WTC11 (cell line): ENCODE measurements at regions not wholly inside any gene's neighbourhood (a gene's known extent, or its start where the extent isn't known, plus 50 kb on each side); places are given as distances from the start of the nearest gene placed in this dataset.

ENCODE experiments used
- ATAC-seq: fragments of 200-7000 bp; cut with Tn5 transposase; 2 replicates; pipeline ENCODE4 v1.10.0; 2021; ENCODE audit warnings: mild to moderate bottlenecking, moderate library complexity
- CTCF ChIA-PET: fragments of 300-600 bp; sonication (Branson Sonifier 250); formaldehyde crosslinking; loops from one replicate; lab custom pipeline; 2021; ENCODE audit warnings: antibody characterized with exemption; lab: Charles Lee
- POLR2A ChIA-PET: fragments of 350-600 bp; sonication (Branson Sonifier 250); formaldehyde crosslinking; loops from one replicate; lab custom pipeline; 2021; ENCODE audit warnings: antibody characterized with exemption; lab: Charles Lee
- DNase-seq: peaks from one replicate; pipeline ENCODE4 v3.0.0; 2021; ENCODE audit warnings: low spot score
- H3K27ac Mint-ChIP-seq: 2 replicates; pipeline ENCODE4 v1.8.0; 2021; ENCODE audit warnings: mixed read lengths
- H3K27me3 Mint-ChIP-seq: 2 replicates; pipeline ENCODE4 v1.8.0; 2021; ENCODE audit warnings: low read depth, mild to moderate bottlenecking, moderate library complexity, mixed read lengths
- H3K36me3 Mint-ChIP-seq: 2 replicates; pipeline ENCODE4 v1.8.0; 2021; ENCODE audit warnings: mixed read lengths
- H3K4me1 Mint-ChIP-seq: 2 replicates; pipeline ENCODE4 v1.8.0; 2022; ENCODE audit warnings: mixed read lengths
- H3K4me3 Mint-ChIP-seq: 2 replicates; pipeline ENCODE4 v1.8.0; 2021; ENCODE audit warnings: mild to moderate bottlenecking, moderate library complexity, mixed read lengths
- H3K9me3 Mint-ChIP-seq: 2 replicates; pipeline ENCODE4 v1.8.0; 2021; ENCODE audit warnings: mixed read lengths
- CREM ChIP-seq: sonication (generic); formaldehyde crosslinking; IDR thresholded peaks from 2 replicates; pipeline ENCODE4 v1.8.1; 2022; ENCODE audit warnings: mild to moderate bottlenecking, missing genetic modification reagents, moderate library complexity
- FOXK1 ChIP-seq: sonication (generic); formaldehyde crosslinking; IDR thresholded peaks from 2 replicates; pipeline ENCODE4 v1.8.0; 2022; ENCODE audit warnings: mild to moderate bottlenecking, moderate library complexity, missing genetic modification reagents
- GABPB1 ChIP-seq: sonication (generic); formaldehyde crosslinking; IDR thresholded peaks from 2 replicates; pipeline ENCODE4 v1.8.1; 2023; ENCODE audit warnings: mild to moderate bottlenecking, missing genetic modification reagents
- GRHL2 ChIP-seq: fragments of 250-450 bp; sonication (Bioruptor Pico); IDR thresholded peaks from 2 replicates; pipeline ENCODE4 v1.8.0; 2022; ENCODE audit warnings: mild to moderate bottlenecking, moderate library complexity; ENCODE audit not compliant: insufficient replicate concordance, severe bottlenecking
- GTF2I ChIP-seq: fragments of 250-450 bp; sonication (Bioruptor Pico); conservative IDR thresholded peaks from 2 replicates; pipeline ENCODE4 v1.4.0; 2021; ENCODE audit warnings: mild to moderate bottlenecking
- HMGA2 ChIP-seq: fragments of 250-450 bp; sonication (Bioruptor Pico); IDR thresholded peaks from 2 replicates; pipeline ENCODE4 v1.4.0; 2021; ENCODE audit warnings: mild to moderate bottlenecking, moderate library complexity
- MXD4 ChIP-seq: fragments of 250-450 bp; sonication (Bioruptor Pico); IDR thresholded peaks from 2 replicates; pipeline ENCODE4 v1.8.0; 2021; ENCODE audit warnings: mild to moderate bottlenecking, moderate library complexity, borderline replicate concordance
- NFATC4 ChIP-seq: fragments of 250-450 bp; sonication (Bioruptor Pico); IDR thresholded peaks from 2 replicates; pipeline ENCODE4 v1.9.0; 2021; ENCODE audit warnings: mild to moderate bottlenecking
- SOX15 ChIP-seq: fragments of 250-450 bp; sonication (Bioruptor Pico); IDR thresholded peaks from 2 replicates; pipeline ENCODE4 v1.9.0; 2021; ENCODE audit warnings: mild to moderate bottlenecking
- SP1 ChIP-seq: sonication (generic); formaldehyde crosslinking; conservative IDR thresholded peaks from 2 replicates; pipeline ENCODE4 v1.8.1; 2022; ENCODE audit warnings: missing genetic modification reagents
- ZBTB21 ChIP-seq: sonication (generic); formaldehyde crosslinking; IDR thresholded peaks from 2 replicates; pipeline ENCODE4 v1.8.1; 2023; ENCODE audit warnings: mild to moderate bottlenecking, missing genetic modification reagents, borderline replicate concordance
- ZNF317 ChIP-seq: sonication (generic); formaldehyde crosslinking; IDR thresholded peaks from 2 replicates; pipeline ENCODE4 v1.8.1; 2023; ENCODE audit warnings: low read depth, mild to moderate bottlenecking, moderate library complexity, missing genetic modification reagents, borderline replicate concordance
- ZNF423 ChIP-seq: fragments of 250-450 bp; sonication (Bioruptor Pico); IDR thresholded peaks from 2 replicates; pipeline ENCODE4 v2.1.2; 2022; ENCODE audit warnings: mild to moderate bottlenecking, moderate library complexity
- TF ChIP-seq, protein P1 (sequence below): sonication (generic); formaldehyde crosslinking; IDR thresholded peaks from 2 replicates; pipeline ENCODE4 v1.8.0; 2022; ENCODE audit warnings: mild to moderate bottlenecking, missing genetic modification reagents
- TF ChIP-seq, protein P2 (sequence below): sonication (generic); formaldehyde crosslinking; IDR thresholded peaks from 2 replicates; pipeline ENCODE4 v1.8.1; 2023; ENCODE audit warnings: mild to moderate bottlenecking, missing genetic modification reagents
- TF ChIP-seq, protein P3 (sequence below): sonication (generic); formaldehyde crosslinking; IDR thresholded peaks from 2 replicates; pipeline ENCODE4 v1.8.0; 2023; ENCODE audit warnings: mild to moderate bottlenecking, missing genetic modification reagents
- TF ChIP-seq, protein P4 (sequence below): sonication (generic); formaldehyde crosslinking; IDR thresholded peaks from 2 replicates; pipeline ENCODE4 v1.8.0; 2022; ENCODE audit warnings: mild to moderate bottlenecking, missing genetic modification reagents
- TF ChIP-seq, protein P5 (sequence below): sonication (generic); formaldehyde crosslinking; conservative IDR thresholded peaks from 2 replicates; pipeline ENCODE4 v1.8.1; 2023; ENCODE audit warnings: mild to moderate bottlenecking, low read depth, missing genetic modification reagents, moderate library complexity

DNA sequence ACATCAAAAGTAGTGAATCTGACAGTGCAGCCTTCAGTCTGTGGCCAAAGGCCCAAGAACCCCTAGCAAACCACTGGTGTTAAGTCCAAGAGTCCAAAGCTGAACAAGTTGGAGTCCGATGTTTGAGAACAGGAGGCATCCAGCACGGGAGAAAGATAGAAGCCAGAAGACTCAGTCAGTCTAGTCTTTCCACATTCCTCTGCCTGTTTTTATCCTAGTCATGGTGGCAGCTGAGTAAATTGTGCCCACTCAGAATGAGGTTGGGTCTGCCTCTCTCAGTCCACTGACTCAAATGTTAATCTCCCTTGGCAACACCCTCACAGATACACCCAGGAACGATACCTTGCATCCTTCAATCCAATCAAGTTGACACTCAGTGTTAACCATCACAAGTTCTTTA is 1255.4 kb downstream of the LRFN5 start (continued):
- TF ChIP-seq FOXK1 (CRISPR knock-in tag) (no peak), GTF2I (CRISPR knock-in tag) (no peak)
- TF ChIP-seq, protein P1, sequence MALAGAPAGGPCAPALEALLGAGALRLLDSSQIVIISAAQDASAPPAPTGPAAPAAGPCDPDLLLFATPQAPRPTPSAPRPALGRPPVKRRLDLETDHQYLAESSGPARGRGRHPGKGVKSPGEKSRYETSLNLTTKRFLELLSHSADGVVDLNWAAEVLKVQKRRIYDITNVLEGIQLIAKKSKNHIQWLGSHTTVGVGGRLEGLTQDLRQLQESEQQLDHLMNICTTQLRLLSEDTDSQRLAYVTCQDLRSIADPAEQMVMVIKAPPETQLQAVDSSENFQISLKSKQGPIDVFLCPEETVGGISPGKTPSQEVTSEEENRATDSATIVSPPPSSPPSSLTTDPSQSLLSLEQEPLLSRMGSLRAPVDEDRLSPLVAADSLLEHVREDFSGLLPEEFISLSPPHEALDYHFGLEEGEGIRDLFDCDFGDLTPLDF = no peak
- TF ChIP-seq, protein P2, sequence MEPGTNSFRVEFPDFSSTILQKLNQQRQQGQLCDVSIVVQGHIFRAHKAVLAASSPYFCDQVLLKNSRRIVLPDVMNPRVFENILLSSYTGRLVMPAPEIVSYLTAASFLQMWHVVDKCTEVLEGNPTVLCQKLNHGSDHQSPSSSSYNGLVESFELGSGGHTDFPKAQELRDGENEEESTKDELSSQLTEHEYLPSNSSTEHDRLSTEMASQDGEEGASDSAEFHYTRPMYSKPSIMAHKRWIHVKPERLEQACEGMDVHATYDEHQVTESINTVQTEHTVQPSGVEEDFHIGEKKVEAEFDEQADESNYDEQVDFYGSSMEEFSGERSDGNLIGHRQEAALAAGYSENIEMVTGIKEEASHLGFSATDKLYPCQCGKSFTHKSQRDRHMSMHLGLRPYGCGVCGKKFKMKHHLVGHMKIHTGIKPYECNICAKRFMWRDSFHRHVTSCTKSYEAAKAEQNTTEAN (CRISPR knock-in tag) = no peak

DNA sequence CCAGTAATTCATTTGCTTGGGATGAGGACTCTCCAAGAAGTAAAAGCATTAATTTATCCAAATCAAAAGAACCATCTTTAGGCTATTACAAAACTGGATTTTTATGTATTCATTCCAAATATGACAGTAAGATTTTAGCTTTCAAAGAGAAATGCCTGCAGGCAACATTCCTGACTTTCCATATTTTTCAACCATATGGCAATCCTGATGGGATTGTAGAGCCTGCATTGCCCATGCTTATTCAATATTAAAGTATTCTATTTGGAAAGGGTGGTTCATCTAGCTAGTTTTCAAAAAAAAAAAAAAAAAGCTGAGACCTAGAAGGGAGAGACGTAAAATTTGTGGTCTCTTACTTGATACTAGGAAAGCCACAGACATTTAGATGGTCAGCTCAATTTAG is 1253.7 kb downstream of the LRFN5 start:
- Mint-ChIP-seq H3K27ac (no peak overlapping the region), H3K4me3 (no peak overlapping the region), H3K4me1 (peaks cover 10% of the 10 kb centered on the region), H3K9me3 (no peaks in the 10 kb centered on the region), H3K27me3 (no peaks in the 10 kb centered on the region), H3K36me3 (no peaks in the 10 kb centered on the region)
- ChIA-PET POLR2A (no interaction called here), CTCF (no interaction called here)
- DNase-seq (no peak), ATAC-seq (no peak)
- no peak for TF ChIP-seq ZNF317
- no peak for TF ChIP-seq SP1 (CRISPR knock-in tag)
- TF ChIP-seq SOX15 (CRISPR knock-in tag) = no peak
- TF ChIP-seq CREM (CRISPR knock-in tag) = no peak

DNA sequence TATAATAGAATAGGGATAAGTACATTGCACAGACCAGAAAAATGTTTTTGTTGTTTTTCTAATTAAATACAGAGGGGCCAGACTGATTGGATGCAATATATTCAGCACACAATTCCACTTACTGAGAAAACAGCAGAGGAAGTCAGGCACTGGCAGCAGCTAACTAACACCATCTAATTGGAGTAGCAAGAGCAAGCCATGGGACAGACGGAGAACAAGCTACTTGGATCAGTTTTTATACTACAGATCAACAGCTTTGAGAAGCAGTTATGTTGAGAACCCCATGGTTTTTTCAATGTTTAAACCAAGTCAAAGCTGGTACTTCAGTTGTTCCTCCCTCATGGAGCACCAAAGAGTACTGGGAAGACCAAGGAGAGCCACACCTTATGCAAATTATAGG is 1249.4 kb downstream of the LRFN5 start:
- ATAC-seq (no peak), DNase-seq (no peak)
- Mint-ChIP-seq H3K36me3 (no peaks in the 10 kb centered on the region), H3K4me1 (peaks cover 5% of the 10 kb centered on the region), H3K4me3 (no peak overlapping the region), H3K9me3 (no peaks in the 10 kb centered on the region), H3K27me3 (no peaks in the 10 kb centered on the region), H3K27ac (no peak overlapping the region)
- CTCF ChIA-PET = no interaction called here
- POLR2A ChIA-PET = no interaction called here
- TF ChIP-seq ZBTB21 = no peak

DNA sequence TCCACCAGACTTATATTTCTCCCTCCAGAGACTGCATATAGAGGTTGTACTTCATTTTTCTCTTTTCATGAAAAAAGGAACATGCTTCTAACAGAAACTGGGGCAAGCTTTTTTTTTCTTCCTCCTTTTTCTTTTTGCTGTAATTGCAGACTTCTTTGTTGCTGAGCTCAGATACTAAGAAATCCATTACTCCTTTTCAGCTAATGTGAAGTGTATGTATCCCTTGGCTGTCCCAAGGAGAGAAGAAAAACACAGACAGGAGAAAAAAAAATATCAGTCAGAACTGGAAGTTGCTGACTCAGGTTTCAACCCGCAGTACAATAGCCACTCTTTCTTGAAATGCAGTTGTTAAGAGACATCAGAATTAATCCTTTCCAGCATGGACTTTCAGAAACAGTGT is 1248.4 kb downstream of the LRFN5 start:
- Mint-ChIP-seq H3K9me3 (no peaks in the 10 kb centered on the region), H3K4me1 (peaks cover 5% of the 10 kb centered on the region; the same call in 1 of the 2 replicates), H3K27ac (no peak overlapping the region), H3K36me3 (no peaks in the 10 kb centered on the region), H3K27me3 (no peaks in the 10 kb centered on the region), H3K4me3 (no peak overlapping the region)
- ChIA-PET CTCF (no interaction called here), POLR2A (no interaction called here)
- TF ChIP-seq ZBTB21 = no peak
- TF ChIP-seq, protein P2 (CRISPR knock-in tag) = no peak
- TF ChIP-seq, protein P3, sequence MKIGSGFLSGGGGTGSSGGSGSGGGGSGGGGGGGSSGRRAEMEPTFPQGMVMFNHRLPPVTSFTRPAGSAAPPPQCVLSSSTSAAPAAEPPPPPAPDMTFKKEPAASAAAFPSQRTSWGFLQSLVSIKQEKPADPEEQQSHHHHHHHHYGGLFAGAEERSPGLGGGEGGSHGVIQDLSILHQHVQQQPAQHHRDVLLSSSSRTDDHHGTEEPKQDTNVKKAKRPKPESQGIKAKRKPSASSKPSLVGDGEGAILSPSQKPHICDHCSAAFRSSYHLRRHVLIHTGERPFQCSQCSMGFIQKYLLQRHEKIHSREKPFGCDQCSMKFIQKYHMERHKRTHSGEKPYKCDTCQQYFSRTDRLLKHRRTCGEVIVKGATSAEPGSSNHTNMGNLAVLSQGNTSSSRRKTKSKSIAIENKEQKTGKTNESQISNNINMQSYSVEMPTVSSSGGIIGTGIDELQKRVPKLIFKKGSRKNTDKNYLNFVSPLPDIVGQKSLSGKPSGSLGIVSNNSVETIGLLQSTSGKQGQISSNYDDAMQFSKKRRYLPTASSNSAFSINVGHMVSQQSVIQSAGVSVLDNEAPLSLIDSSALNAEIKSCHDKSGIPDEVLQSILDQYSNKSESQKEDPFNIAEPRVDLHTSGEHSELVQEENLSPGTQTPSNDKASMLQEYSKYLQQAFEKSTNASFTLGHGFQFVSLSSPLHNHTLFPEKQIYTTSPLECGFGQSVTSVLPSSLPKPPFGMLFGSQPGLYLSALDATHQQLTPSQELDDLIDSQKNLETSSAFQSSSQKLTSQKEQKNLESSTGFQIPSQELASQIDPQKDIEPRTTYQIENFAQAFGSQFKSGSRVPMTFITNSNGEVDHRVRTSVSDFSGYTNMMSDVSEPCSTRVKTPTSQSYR = no peak
- no peak for TF ChIP-seq MXD4
- TF ChIP-seq SOX15 (CRISPR knock-in tag) = no peak
- TF ChIP-seq ZNF317 = no peak
- no peak for TF ChIP-seq NFATC4 (CRISPR knock-in tag)
- no peak for TF ChIP-seq HMGA2 (CRISPR knock-in tag)
- TF ChIP-seq GABPB1 = no peak
- TF ChIP-seq, protein P4, sequence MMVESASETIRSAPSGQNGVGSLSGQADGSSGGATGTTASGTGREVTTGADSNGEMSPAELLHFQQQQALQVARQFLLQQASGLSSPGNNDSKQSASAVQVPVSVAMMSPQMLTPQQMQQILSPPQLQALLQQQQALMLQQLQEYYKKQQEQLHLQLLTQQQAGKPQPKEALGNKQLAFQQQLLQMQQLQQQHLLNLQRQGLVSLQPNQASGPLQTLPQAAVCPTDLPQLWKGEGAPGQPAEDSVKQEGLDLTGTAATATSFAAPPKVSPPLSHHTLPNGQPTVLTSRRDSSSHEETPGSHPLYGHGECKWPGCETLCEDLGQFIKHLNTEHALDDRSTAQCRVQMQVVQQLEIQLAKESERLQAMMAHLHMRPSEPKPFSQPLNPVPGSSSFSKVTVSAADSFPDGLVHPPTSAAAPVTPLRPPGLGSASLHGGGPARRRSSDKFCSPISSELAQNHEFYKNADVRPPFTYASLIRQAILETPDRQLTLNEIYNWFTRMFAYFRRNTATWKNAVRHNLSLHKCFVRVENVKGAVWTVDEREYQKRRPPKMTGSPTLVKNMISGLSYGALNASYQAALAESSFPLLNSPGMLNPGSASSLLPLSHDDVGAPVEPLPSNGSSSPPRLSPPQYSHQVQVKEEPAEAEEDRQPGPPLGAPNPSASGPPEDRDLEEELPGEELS (CRISPR knock-in tag) = no peak
- TF ChIP-seq GRHL2 (CRISPR knock-in tag) = no peak
- TF ChIP-seq, protein P5, sequence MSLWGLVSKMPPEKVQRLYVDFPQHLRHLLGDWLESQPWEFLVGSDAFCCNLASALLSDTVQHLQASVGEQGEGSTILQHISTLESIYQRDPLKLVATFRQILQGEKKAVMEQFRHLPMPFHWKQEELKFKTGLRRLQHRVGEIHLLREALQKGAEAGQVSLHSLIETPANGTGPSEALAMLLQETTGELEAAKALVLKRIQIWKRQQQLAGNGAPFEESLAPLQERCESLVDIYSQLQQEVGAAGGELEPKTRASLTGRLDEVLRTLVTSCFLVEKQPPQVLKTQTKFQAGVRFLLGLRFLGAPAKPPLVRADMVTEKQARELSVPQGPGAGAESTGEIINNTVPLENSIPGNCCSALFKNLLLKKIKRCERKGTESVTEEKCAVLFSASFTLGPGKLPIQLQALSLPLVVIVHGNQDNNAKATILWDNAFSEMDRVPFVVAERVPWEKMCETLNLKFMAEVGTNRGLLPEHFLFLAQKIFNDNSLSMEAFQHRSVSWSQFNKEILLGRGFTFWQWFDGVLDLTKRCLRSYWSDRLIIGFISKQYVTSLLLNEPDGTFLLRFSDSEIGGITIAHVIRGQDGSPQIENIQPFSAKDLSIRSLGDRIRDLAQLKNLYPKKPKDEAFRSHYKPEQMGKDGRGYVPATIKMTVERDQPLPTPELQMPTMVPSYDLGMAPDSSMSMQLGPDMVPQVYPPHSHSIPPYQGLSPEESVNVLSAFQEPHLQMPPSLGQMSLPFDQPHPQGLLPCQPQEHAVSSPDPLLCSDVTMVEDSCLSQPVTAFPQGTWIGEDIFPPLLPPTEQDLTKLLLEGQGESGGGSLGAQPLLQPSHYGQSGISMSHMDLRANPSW (CRISPR knock-in tag) = no peak
- no peak for TF ChIP-seq ZNF423 (CRISPR knock-in tag)
- ATAC-seq (no peak), DNase-seq (no peak)
